AG10803 (cell line): ENCODE measurements at regions not wholly inside any gene's neighbourhood (a gene's known extent, or its start where the extent isn't known, plus 50 kb on each side); places are given as distances from the start of the nearest gene placed in this dataset.
"Not testable (repeated sequence)": the region's sequence is repeated elsewhere in the genome, so short reads cannot be mapped to it uniquely, and the experiment has no call there.

Source experiments
- DNase-seq: peaks from one replicate; pipeline ENCODE4 v3.0.0; 2010; ENCODE audit warnings: low read depth
- H3K4me3 ChIP-seq: 2 replicates; pipeline ENCODE4 v1.5.1; 2011; ENCODE audit warnings: mild to moderate bottlenecking, low read length, control low read depth
- CTCF ChIP-seq: conservative IDR thresholded peaks from 2 replicates; pipeline ENCODE4 v1.5.1; 2011; ENCODE audit warnings: mild to moderate bottlenecking, low read length, control low read depth, inconsistent platforms

GRCh38 chr6:167691533-167692312, 135.0 kb upstream of the AFDN start:
- TF ChIP-seq CTCF: no peak
- DNase-seq: no peak
- H3K4me3 ChIP-seq: no peak overlapping the region

GRCh38 chr6:167693478-167693877, 133.2 kb upstream of the AFDN start:
- H3K4me3 ChIP-seq, DNase-seq: not testable (repeated sequence)

GRCh38 chr6:167695831-167696230, 130.9 kb upstream of the AFDN start:
- H3K4me3 ChIP-seq: no peak overlapping the region
- no peak for DNase-seq
- TF ChIP-seq CTCF: no peak

GRCh38 chr6:167696296-167696695, 130.4 kb upstream of the AFDN start:
- no peak for TF ChIP-seq CTCF
- no peak for DNase-seq
- H3K4me3 ChIP-seq: no peak overlapping the region

GRCh38 chr6:167697316-167697715, 129.4 kb upstream of the AFDN start:
- no peak overlapping the region for H3K4me3 ChIP-seq
- peak; percentile 22 for DNase-seq
- peak; percentile 17 for TF ChIP-seq CTCF

- no peak for TF ChIP-seq CTCF
- H3K4me3 ChIP-seq: no peak overlapping the region
- no peak for DNase-seq
Measured at GRCh38 chr6:167698540-167698939, 128.2 kb upstream of the AFDN start.

GRCh38 chr6:167699141-167699931, 127.4 kb upstream of the AFDN start:
- no peak for TF ChIP-seq CTCF
- peak; percentile 8 for DNase-seq
- no peak overlapping the region for H3K4me3 ChIP-seq
